T-helper 2 cell treated with Interferon-gamma antibody and Interleukin-4, amounts not matched to agents 5 μg/mL and 100 μg/mL, for 36 hours (primary cell): ENCODE measurements at regions not wholly inside any gene's neighbourhood (a gene's known extent, or its start where the extent isn't known, plus 50 kb on each side); places are given as distances from the start of the nearest gene placed in this dataset.

Source experiments
- DNase-seq: peaks from one replicate; pipeline ENCODE4 v3.0.0; 2021; ENCODE audit warnings: low spot score
- H3K27ac Mint-ChIP-seq: one replicate; pipeline ENCODE4 v1.8.0; 2021; ENCODE audit warnings: mild to moderate bottlenecking, mixed read lengths
- H3K27me3 Mint-ChIP-seq: one replicate; pipeline ENCODE4 v1.8.0; 2021; ENCODE audit warnings: low read depth, mixed read lengths
- H3K36me3 Mint-ChIP-seq: one replicate; pipeline ENCODE4 v1.8.0; 2021; ENCODE audit warnings: low read depth, mixed read lengths
- H3K4me1 Mint-ChIP-seq: one replicate; pipeline ENCODE4 v1.8.0; 2021; ENCODE audit warnings: low read depth, mixed read lengths
- H3K4me3 Mint-ChIP-seq: one replicate; pipeline ENCODE4 v1.8.0; 2022; ENCODE audit warnings: mild to moderate bottlenecking, moderate library complexity, mixed read lengths
- H3K9me3 Mint-ChIP-seq: one replicate; pipeline ENCODE4 v1.8.0; 2021; ENCODE audit warnings: mixed read lengths

DNA sequence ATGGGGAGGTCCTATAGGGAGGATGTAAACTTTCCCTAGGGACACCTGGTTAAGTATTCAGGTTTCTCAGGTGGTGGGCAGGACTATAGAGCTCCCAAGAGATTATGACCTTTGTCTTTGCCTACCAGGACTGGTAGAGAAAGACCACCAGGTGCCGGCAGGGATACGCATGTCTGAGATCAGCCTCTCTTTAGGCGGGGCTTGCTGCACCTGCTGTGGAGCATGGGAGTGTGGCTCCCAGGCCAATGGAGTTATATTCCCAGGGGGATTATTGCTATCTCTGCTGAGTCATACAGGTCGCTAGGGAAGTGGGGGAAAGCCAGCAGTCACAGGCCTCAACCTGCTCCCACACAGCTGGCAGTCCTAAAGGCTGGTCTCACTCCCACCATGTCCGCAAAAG is 280.5 kb upstream of the MMS22L start:
- H3K4me3 Mint-ChIP-seq = no peak overlapping the region
- no peaks in the 10 kb centered on the region for H3K36me3 Mint-ChIP-seq
- no peaks in the 10 kb centered on the region for H3K9me3 Mint-ChIP-seq
- H3K27me3 Mint-ChIP-seq = no peaks in the 10 kb centered on the region
- DNase-seq = no peak
- H3K27ac Mint-ChIP-seq = no peak overlapping the region
- H3K4me1 Mint-ChIP-seq = no peaks in the 10 kb centered on the region

DNA sequence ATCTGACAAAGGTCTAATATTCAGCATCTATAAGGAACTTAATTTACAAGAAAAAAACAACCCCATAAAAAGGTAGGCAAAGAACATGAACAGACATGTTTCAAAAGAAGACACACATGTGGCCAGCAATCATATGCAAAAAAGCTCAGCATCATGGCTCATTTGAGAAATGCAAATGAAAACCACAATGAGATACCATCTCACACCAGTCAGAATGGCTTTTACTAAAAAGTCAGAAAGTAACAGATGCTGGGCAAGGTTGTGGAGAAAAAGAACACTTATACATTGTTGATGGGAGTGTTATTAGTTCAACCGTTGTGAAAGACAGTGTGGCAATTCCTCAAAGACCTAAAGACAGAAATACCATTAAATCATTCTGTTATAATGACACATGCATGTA is 289.9 kb upstream of the MMS22L start:
- no peak for DNase-seq
- H3K4me1 Mint-ChIP-seq = no peaks in the 10 kb centered on the region
- no peak overlapping the region for H3K4me3 Mint-ChIP-seq
- H3K9me3 Mint-ChIP-seq = no peaks in the 10 kb centered on the region
- no peaks in the 10 kb centered on the region for H3K36me3 Mint-ChIP-seq
- no peak overlapping the region for H3K27ac Mint-ChIP-seq
- H3K27me3 Mint-ChIP-seq = no peaks in the 10 kb centered on the region

DNA sequence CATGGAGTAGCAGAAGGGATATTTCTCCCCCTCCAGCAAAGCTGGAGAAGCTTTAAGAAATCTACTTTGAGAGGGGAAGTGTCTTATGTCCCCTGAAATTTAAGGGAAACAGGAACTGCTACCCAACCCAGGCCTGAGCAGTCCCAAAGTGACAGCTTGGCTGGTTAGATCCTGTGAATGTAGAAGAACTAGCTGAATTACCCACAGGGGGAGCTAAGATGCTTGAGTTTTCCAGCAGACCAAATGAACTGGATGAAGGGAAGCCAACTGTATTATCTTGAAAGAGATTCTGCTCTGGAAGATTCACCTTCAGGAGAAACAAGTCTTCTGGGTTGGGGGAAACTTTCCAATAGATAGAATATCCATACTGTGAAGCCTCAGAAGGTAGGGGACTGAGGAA is 303.3 kb upstream of the MMS22L start:
- Mint-ChIP-seq H3K9me3 (no peaks in the 10 kb centered on the region), H3K27ac (no peak overlapping the region), H3K36me3 (no peaks in the 10 kb centered on the region), H3K27me3 (no peaks in the 10 kb centered on the region), H3K4me3 (no peak overlapping the region), H3K4me1 (no peaks in the 10 kb centered on the region)
- no peak for DNase-seq

DNA sequence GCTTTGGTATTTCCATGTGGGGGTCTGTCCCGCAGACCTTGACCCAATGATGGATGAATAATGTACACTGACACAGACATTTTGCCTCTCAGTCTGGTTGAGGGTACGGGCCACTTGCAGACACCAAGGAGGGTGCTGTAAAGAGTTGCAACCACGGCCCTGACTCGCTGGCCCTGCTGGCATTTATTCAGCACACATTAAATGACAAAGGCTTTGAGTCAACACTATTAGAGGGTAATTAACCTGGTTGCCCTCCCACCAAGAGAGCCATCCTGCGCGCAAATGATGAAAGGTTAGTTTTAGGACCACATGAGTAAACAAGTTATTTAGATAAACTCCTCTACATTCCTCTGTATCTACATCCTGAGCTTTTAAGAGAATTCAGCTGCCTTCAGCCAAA is 308.9 kb upstream of the MMS22L start:
- no peaks in the 10 kb centered on the region for H3K36me3 Mint-ChIP-seq
- H3K27me3 Mint-ChIP-seq = no peaks in the 10 kb centered on the region
- H3K4me3 Mint-ChIP-seq = no peak overlapping the region
- no peaks in the 10 kb centered on the region for H3K4me1 Mint-ChIP-seq
- H3K27ac Mint-ChIP-seq = no peak overlapping the region
- DNase-seq = no peak
- no peaks in the 10 kb centered on the region for H3K9me3 Mint-ChIP-seq

DNA sequence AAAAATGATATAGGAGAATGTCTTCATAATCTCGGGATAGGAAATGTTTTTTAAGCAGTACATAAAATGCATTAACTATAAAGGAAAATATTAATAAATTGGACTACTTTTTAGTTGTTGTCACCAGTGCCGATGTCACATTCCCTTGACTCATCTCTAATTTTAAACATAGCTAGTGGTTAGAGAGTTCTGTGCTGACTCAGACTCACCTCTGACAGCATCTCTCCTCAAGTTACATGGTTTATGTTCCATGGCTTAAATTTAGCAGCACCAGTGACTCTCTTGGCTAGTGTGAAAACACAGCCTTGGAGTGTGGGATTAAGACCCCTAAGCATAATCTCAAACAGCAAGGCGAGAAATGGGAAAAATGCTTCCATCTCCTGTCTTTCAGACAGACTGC is 311.8 kb upstream of the MMS22L start:
- Mint-ChIP-seq H3K27me3 (no peaks in the 10 kb centered on the region), H3K4me3 (no peak overlapping the region), H3K36me3 (no peaks in the 10 kb centered on the region), H3K4me1 (no peaks in the 10 kb centered on the region), H3K9me3 (no peaks in the 10 kb centered on the region), H3K27ac (no peak overlapping the region)
- DNase-seq = no peak

DNA sequence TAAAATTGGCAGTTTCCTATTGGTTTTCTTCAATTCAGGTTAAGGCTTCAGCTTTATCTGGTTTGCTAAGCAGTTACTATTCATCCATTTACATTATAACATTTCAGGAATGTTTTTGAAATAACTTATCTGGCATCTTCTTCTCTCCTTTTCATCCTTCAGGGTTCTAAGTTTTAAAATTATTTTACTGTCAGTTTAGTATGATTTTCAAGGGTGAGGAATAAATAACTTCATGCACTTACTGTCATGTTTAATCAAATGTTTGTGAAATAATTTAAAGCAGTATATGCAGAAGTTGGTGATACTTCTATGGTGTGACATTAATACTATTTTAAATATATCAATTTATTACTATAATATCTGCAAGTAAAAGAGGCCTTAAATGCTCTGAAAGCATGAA is 338.1 kb upstream of the MMS22L start:
- H3K27me3 Mint-ChIP-seq = no peaks in the 10 kb centered on the region
- no peaks in the 10 kb centered on the region for H3K9me3 Mint-ChIP-seq
- H3K4me1 Mint-ChIP-seq = no peaks in the 10 kb centered on the region
- DNase-seq = no peak
- H3K36me3 Mint-ChIP-seq = no peaks in the 10 kb centered on the region
- no peak overlapping the region for H3K27ac Mint-ChIP-seq
- H3K4me3 Mint-ChIP-seq = no peak overlapping the region

DNA sequence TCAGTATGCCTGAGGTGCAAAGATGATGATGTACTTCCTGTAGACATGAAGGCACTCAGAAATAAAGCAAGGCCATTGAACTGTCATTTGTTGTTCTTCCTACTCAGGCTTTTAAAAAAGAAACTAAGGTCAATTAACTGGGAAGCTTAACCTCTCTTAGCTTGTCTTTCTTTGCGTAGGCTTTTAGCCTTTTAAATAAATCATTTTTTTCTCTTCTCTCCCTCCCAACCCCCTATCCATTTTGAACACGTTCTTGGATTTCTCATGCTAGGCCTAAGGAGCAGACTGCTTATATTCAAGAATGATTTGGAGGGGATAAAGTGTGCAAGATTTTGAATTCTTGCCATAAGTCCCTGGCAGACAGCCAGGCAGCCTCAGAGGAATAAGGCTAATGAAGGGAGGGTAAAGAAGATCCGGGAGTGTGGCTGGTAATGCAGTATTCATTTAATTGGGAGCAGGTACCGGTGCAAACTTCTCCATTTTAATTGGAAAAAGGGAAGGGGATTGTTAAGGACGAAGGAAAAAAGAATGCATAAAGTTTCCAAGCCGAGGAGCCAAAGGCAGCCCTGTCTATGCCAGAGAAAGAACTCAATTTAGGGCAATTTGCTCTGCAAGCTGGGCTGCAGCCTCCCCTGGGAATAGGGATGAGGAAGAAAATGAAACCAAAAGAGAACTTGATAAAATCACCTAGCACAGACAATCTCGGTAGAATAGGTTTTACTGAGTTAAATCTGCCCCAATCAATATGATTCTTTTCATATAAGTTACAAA is 343.8 kb upstream of the MMS22L start:
- DNase-seq = no peak
- Mint-ChIP-seq H3K9me3 (no peaks in the 10 kb centered on the region), H3K4me3 (no peak overlapping the region), H3K36me3 (no peaks in the 10 kb centered on the region), H3K4me1 (no peaks in the 10 kb centered on the region), H3K27me3 (no peaks in the 10 kb centered on the region), H3K27ac (no peak overlapping the region)

DNA sequence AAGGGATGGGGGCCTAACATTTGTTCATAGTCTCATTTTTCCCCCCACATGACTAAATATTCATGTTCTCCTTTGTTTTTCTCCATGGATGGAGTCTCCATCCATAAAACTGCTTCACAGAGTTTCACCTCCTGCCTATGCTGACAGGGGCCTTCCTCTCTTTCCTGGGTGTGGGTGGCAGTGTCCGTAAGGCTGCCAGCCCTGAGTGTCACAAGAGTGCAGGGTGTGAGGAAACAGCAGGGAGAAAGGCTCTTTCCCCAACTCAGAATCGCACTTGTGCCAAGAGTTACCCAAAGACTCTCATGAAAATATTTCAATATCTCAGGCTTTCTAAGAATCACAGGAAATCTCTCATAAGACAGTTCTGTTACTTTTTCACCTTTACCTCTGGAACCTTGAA is 346.2 kb upstream of the MMS22L start:
- Mint-ChIP-seq H3K27me3 (no peaks in the 10 kb centered on the region), H3K4me1 (no peaks in the 10 kb centered on the region), H3K4me3 (no peak overlapping the region), H3K36me3 (no peaks in the 10 kb centered on the region), H3K27ac (no peak overlapping the region), H3K9me3 (no peaks in the 10 kb centered on the region)
- DNase-seq = no peak

DNA sequence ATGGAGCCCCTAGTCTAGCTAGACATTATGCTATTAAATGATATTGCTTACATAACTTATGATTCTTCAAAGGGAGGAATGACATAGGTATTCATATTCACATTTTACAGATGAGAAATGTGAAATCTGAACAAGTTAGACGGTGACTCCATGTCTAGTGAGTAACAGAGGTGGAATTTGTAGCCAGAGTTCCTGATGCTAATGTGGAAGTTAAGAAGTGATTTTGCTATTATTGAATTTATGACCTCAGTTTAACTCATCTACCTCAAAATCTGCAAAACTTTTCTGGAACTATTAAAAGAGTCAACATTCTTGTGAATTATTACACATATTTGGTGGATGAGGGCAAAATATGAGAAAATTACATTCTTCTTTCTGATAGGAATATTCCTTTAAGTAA is 347.6 kb upstream of the MMS22L start:
- H3K36me3 Mint-ChIP-seq = no peaks in the 10 kb centered on the region
- no peak overlapping the region for H3K4me3 Mint-ChIP-seq
- H3K9me3 Mint-ChIP-seq = no peaks in the 10 kb centered on the region
- H3K4me1 Mint-ChIP-seq = no peaks in the 10 kb centered on the region
- DNase-seq = no peak
- H3K27ac Mint-ChIP-seq = no peak overlapping the region
- no peaks in the 10 kb centered on the region for H3K27me3 Mint-ChIP-seq

DNA sequence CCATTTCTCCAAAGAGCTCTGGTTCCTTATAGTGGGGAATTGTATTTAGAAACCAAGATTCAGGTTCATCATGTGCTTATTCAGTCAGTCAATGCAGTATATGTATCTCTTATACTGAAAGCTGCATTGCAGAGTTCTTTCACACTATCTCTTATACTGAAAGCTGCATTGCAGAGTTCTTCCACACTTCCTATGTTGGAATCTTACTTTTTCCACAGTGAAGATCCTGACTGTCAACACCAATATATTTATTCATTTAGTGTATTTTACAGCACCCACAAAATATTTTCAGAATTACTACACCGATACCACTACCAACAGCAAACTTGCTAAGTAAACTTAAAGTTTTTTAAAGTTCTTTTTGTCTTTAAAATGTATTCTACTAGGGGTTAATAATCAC is 349.3 kb upstream of the MMS22L start:
- no peaks in the 10 kb centered on the region for H3K27me3 Mint-ChIP-seq
- H3K9me3 Mint-ChIP-seq = peaks cover 4% of the 10 kb centered on the region
- no peak overlapping the region for H3K27ac Mint-ChIP-seq
- H3K4me1 Mint-ChIP-seq = no peaks in the 10 kb centered on the region
- H3K36me3 Mint-ChIP-seq = no peaks in the 10 kb centered on the region
- no peak for DNase-seq
- H3K4me3 Mint-ChIP-seq = no peak overlapping the region

DNA sequence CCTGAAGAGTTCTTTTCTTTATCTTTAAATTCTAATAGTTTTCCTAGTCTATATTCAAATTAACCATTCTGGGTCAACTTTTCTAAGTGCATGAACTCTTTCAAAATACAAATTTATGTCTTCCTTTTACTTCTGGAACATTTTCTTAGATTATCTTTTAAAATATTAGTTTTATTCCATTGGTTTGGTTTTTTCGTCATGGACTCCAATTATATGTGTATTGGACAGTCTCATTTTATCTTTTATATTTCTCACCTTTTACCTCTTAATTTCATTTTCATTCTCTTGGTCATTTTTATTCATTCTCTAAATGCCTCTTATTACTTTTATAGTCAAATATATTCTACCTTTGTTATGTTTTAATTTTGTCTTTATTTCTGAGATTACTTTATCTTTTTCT is 356.7 kb upstream of the MMS22L start:
- Mint-ChIP-seq H3K4me3 (no peak overlapping the region), H3K4me1 (no peaks in the 10 kb centered on the region), H3K36me3 (no peaks in the 10 kb centered on the region), H3K27ac (no peak overlapping the region), H3K27me3 (no peaks in the 10 kb centered on the region), H3K9me3 (peaks cover 4% of the 10 kb centered on the region)
- DNase-seq = no peak

DNA sequence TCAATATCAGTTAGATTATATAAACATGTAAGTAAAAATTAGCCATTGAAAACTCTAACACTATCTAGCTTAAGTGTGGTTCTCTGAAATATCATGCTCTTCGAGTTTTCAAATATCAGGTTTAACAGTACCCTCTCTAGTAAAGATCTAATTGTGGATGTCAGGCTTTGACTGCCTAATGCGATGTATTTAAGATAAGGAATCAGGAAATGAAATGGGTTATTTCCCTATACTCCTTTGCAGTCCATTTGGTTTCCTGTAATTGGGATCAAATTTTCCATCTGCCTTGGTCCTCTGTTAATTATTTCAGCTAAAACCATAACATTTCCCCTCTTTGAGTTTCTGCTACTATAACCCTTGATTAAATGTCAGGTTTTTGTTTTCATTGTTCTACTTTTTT is 361.3 kb upstream of the MMS22L start:
- Mint-ChIP-seq H3K4me3 (no peak overlapping the region), H3K9me3 (no peaks in the 10 kb centered on the region), H3K27ac (no peak overlapping the region), H3K36me3 (no peaks in the 10 kb centered on the region), H3K27me3 (no peaks in the 10 kb centered on the region), H3K4me1 (no peaks in the 10 kb centered on the region)
- DNase-seq = no peak

DNA sequence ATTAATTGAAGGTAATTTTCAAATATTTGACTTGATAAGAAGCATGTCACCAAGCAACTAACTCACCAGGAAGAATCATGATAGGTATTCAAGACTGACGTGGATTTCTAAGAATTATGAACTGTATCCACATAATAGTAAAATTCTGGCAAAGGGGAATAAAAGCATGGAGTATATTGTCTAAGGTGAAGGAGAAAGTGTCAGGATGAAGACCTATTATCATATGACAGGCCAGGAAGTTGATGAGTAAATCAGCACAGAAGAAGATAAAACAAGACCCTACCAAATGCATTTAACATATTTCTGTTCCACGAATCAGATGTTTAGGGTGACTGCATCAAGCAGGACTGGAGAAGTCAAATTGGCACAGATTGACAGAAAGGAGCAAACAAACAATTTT is 362.7 kb upstream of the MMS22L start:
- no peak for DNase-seq
- H3K27me3 Mint-ChIP-seq = no peaks in the 10 kb centered on the region
- no peak overlapping the region for H3K27ac Mint-ChIP-seq
- no peaks in the 10 kb centered on the region for H3K9me3 Mint-ChIP-seq
- no peak overlapping the region for H3K4me3 Mint-ChIP-seq
- no peaks in the 10 kb centered on the region for H3K4me1 Mint-ChIP-seq
- no peaks in the 10 kb centered on the region for H3K36me3 Mint-ChIP-seq

DNA sequence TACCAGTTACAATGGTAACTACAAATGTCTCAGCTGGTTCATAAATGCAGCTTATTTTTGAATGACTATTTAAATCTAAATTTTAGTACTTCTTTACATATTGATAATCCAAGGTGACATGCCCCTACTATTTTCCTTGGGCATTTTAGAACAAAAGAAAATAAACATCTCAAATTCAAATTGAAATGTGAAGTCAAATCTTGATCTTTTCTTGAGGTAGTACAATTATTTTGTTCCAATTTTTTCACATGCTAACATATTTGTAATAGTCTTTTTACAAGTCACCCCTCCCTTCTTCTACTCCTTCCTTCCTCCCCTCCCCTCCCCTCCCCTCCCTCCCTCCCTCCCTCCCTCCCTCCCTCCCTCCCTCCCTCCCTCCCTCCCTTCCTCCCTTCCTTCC is 370.1 kb upstream of the MMS22L start:
- DNase-seq = no peak
- Mint-ChIP-seq H3K36me3 (no peaks in the 10 kb centered on the region), H3K27me3 (no peaks in the 10 kb centered on the region), H3K27ac (no peak overlapping the region), H3K9me3 (no peaks in the 10 kb centered on the region), H3K4me1 (no peaks in the 10 kb centered on the region), H3K4me3 (no peak overlapping the region)

DNA sequence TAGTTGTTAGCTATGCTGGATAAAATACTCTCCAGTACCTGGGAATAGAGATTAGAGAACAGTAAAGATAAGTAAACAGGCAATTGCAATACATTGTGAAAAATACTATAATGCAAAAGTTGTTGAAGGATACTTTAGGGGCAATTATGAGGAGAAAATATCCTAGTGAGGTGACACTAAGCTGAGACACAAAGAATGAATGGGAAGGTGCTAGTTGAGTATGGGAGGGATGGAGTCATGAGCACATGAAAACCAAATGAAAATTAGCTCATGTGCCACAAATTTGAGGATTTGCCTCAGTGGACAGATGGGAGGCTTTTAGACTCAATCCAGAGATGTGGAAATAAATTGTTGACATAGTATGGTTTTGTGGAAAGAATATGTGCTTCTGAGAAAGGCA is 370.5 kb upstream of the MMS22L start:
- Mint-ChIP-seq H3K9me3 (no peaks in the 10 kb centered on the region), H3K27ac (no peak overlapping the region), H3K4me3 (no peak overlapping the region), H3K4me1 (no peaks in the 10 kb centered on the region), H3K27me3 (no peaks in the 10 kb centered on the region), H3K36me3 (no peaks in the 10 kb centered on the region)
- DNase-seq = no peak
